Fibroblast of peridontal ligament (primary cell): ENCODE measurements at regions not wholly inside any gene's neighbourhood (a gene's known extent, or its start where the extent isn't known, plus 50 kb on each side); places are given as distances from the start of the nearest gene placed in this dataset.

ENCODE experiments used
- DNase-seq: peaks from one replicate; pipeline ENCODE4 v3.0.0-alpha.2; 2010; ENCODE audit errors: extremely low read depth

DNA sequence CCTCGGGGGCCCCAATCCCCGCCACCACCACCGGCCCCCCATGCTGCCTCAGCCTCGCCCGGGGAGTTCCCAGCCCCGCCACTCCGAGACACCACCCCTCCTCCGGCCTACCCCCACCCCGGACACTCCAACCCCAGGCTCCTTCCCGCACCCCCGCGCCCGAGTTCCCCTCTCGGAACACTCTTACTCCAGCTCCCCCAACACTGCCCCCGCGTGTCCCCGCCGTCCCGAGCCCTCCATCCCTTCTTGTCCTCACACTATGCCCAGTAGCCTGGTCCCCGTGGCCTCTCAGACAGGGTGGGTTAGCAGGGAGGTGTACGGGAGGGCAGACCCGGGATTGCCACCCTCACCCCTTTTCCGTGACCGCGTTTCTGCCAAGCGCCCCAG is 276.1 kb downstream of the BCOR start:
- DNase-seq: no peak

DNA sequence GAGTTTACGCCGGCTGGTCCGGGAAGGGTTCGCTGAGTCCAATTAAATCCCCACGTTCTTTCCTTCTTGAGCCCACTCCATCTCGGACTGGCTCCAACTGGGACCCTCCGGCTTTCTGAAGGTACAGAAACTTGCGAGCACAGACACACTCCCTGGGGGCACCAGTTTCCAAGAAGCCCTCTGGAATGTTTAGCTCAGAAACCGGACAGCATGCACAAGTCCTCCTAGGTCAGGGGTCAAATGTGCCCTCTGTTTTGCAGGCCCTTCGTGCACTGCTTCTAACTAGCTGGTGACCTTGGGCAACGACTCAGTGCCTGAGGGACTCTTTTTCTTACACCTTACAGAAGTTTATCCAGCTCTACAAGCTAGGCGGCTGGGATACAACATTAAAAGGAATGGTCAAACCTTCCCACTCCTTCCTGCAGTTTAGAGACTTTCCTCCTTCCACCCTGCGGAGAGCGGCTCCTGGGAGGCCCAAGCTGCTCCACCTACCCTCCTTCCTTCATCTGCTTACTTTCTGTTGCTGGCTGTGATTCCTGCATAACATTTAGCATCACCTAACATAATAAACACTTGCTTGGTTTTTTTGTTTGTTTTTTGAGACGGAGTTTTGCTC is 275.5 kb downstream of the BCOR start:
- no peak for DNase-seq

DNA sequence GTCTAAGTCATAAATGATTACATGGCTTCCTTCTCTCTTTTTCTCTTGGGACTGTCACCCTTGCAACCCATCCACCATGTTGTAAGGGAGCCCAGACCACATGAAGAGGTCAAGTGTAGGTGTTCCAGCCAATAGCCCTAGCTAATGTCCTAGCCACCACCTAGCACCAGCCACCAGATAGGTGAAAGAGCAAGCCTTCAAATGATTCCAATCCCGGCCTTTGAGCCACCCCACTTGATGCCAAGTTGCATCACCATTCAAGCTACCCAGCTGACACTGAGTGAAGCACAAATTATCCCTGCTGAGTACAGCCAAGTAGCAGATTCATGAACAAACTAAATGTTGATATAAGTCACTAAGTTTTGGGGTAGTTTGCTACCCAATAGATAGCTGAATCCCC is 274.3 kb downstream of the BCOR start:
- no peak for DNase-seq

DNA sequence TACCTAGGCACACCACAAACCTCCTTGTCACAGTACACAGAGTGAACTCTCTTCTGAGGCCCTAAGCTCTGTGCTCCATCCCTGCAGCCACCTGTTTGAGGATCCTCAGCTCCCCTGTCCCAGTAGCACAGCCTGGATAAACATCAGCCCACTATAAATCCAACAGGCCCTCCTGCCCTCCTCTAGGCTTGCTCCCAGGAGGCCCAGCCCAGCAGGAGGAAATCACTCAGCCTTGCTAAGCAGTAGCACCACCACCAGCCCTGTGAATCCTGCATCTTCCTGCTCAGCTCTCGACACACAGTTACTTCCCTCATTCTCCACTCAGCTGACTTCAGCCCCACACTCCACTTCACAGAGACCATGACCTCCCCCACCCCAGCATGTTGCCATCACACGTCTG is 273.9 kb downstream of the BCOR start:
- no peak for DNase-seq

DNA sequence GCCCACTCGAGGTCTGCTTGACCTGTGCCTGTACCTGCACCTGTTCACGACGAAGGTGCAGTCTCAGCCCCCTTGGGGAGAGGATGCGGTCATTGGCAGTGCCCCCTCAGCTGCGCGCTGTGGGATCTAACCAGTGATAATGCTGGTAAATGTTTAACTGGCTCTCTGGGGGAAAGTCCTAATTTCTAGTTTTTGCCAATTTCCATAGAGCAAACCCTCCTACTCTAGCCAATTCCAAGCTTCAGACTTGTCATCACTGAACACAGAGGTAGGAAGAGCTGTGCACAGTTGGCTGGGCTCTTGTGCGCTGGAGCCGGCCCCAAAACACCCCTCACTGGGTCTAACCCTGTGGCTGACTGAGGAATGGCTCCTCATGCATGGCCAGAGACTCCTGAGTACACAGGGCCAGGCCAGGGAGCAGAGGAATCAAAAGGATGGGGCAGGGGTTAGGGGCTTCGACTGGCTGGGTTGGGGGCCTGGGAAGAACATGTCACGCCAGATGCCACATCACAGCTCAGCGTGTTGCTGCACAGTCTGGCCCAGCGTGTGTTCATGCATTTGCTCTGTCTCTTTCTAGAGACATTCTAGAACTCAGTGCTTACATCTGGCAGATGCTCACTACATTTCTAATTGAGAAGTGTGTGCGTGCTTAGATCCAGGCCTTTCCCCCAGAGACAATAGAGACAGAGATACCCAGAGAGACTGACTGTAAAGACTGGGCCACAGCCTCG is 270.8 kb downstream of the BCOR start:
- no peak for DNase-seq

DNA sequence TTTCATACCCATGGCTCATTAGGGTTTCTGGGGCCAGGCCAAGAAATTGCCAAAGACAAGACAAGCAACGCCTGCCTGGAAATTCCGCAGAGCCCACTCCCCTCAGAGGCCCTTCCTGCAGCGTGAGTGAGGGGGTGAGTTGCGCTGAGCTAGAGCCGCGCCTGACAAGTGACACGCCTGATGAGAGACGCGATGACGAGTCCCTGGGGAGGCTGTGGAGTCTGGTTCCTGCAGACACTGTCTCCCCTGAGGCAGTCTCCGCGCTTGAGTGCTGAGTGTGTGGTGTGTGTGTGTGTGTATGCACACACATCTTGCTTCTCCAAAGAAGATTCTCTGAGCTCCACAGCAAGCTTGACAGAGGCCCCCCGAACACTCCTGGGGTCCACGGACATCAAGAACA is 269.8 kb downstream of the BCOR start:
- DNase-seq: no peak

DNA sequence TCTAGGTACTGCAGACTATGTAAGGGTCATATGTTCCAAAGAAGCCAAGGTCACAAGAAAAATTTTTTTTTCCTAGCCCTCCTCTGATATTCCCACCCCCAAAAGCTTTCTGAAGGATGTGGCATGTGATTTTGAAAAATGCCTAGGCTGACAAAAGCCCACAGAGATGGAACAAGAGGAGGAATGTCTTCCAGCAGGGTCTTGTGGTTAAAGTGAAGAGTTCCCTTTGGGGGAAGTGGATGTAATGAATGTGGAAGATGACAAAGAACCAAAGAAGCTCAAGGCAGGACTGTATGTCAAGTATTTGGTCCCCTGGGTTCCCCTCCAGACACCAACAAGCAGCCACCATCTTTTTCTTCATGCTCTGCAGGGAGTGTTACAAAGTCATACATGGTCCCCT is 268.8 kb downstream of the BCOR start:
- DNase-seq: no peak

DNA sequence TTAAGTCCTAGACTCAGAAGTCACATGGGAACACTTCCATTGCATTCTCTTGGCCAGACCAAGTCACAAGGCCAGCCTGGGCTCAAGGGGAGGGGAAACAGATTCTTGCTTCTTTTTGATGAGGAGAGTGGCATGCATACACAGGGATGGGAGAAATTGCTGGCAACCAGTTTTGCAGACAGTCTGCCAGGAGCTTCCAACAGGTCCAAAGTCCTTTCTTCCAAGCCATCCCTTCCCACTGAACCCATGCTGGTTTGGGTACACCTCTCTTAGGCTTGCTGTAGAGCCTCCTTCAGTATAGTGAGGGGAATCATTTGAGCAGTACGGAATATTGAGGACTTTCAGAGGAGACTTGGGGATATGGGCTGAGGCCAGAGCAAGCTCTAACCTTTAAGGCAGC is 267.8 kb downstream of the BCOR start:
- no peak for DNase-seq

DNA sequence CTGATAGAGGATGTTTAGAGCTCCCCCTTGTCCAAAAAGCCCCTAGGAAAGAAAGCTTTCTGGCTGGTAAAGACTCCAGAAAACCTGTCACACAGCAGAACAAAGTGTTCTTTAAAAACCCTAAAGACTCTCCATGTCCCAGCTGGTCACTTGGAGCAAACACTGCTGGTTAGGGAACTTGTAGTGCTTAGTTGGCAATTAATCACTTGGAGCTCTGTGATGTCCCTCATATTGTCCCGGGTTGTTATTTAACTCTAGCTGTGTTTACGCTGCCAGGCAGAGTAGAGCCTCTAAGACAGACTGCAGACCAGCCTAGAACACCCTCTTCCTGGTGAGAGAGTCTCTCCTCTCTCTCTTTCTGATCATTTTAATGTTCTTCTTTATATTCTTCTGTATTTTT is 267.3 kb downstream of the BCOR start:
- no peak for DNase-seq

DNA sequence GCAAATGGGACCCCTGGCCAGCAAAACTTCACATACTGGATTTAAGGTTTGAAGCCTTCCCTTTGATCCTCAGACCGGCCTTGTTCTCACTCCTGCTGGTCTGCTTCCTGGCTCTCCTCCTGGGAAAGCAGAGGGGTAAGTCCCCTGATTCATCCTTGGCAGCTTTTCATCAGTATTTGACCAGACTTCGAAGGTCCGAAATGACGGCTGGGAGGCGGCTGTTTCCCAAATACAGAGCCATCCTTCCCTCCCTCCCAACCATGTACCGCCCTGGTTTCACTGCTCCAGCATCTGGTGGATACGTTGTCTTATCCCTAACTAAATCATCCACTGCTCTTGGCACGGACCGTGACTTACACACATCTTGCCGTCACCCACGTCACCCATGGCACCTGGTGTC is 265.5 kb downstream of the BCOR start:
- no peak for DNase-seq

DNA sequence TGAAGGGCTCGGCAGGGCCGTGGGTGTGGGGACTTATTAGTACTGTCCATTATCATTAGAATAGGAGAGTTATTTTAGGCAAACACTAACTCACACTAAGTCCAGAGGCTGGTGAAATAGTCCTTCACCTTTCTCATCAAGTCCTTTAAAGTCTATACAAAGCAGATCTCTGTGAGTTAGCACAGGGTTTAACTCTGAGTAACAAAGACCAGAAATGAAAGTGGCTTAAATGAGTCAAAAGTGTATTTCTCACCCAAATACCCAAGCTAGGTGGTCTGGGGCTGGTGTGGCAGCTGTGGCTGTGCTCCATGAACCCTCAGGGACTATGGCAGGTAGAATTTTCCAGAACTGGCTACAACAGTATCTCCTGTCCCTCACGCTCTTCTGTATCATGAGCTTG is 263.2 kb downstream of the BCOR start:
- DNase-seq: no peak

DNA sequence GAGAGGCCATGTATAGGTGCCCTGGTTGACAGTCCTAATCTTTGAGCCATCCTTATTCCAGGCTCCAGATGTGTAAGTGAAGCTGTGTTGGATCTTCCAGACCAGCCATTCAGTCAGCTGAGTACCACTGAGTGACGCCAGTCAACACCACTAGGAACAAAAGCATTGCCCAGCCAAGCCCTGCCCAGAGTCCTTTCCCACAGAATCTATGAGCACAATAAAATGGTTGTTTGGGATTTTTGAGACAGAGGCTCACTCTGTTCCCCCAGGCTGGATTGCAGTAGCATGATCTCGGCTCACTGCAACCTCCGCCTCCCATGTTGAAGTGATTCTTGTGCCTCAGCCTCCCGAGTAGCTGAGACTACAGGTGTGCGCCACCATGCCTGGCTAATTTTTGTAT is 262.5 kb downstream of the BCOR start:
- DNase-seq: no peak

DNA sequence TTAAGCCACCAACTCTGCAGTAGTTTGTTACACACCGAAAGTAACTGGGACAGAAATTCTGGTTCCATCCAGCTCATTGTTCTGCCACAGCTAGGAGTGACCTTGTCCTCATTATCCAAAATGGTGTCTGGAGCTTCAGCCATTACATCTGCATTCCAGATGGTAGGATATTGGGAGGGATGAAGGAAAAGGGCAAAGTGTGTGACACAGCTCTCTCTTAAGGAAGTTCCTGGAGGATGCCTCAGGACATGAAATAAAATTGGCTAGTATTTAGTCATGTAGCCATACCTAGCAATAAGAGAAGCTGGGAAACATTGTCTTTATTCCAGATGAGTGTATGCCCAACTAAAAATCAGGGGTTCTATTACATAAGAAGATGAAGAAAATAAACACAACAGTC is 262.0 kb downstream of the BCOR start:
- DNase-seq: no peak

DNA sequence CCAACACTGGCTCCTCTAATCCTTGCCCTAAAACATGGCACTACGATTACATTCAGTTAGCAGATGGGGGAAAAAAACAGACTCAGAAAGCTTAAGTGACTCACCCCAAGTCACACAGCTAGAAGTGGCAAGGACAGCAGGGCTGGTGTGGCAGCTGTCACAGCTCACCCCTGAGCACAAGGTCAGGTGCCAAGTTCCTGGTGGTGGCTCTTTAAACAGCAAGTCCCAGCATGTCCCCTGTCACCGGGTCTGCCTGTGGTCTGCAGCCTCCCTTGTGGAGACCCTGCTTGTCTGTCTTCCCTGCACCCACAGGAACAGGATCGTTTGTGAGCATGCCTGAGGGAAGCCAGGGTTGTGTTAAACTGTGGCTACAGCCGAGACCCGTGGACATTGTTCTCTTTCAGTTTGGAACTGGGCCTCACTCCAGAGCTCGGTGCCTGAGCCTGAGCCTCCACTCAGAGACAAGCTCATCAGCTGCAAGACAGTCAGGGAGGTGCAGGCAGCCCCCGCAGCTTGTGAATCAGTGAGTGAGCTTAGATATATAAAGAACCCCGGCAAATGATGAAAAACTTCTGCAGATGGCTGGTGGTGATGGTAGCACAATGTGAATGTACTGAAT is 260.8 kb downstream of the BCOR start:
- DNase-seq: no peak

DNA sequence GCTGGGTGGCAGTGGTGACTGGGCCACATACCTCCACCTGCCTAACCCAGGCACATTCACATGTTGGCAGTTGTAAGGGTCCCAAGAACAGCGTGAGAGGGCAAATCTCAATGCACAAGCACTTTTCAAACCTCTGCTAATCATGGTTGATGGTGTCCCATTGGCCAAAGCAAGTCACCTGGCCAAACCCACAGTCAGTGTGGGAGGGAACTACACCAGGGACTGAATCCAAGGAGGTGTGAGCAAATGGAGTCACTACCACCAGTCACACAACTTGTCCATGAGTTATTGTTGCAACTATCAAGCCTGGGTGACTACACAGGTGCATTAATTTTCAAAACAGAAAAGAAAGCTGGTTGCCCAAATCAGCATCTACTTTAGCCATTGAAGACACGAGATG is 260.1 kb downstream of the BCOR start:
- DNase-seq: no peak

DNA sequence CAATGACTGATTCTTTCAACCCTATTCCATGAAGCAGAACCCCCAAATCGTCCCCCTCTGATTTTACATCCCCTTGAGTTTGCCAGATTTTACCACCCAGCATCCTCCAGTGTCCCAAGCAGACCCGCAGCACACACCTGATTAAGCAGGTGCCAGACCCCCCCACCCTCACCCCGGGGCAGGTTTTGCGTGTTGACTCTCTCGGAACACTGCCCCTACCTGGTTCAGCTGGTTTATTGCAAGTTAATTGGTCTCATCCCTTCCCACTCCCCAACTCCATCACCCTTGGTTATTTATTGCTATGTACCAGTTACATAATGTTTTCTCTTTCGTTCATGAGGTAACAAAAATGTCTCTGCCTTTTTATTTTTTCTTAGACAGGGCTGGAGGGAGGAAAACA is 258.4 kb downstream of the BCOR start:
- no peak for DNase-seq

DNA sequence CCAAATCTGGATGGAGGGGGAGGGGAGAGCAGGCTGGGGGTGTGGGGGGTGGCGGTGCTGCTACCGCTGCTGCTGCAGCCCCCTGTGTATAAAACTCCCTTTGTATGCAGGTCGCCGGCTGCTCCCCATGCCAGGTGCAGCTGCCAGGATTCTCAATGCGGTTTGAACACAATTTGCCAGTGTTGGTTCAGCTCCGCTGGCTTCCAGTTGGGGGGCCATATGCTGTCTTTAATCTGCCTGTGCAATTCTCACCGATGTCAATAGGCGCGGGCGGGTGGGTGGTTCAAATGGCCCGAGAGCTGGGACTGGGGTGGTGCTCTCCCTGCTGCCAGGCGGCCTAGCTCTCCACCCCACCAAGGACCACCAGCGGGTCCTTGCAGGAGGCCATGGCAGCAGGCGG is 257.6 kb downstream of the BCOR start:
- DNase-seq: no peak

DNA sequence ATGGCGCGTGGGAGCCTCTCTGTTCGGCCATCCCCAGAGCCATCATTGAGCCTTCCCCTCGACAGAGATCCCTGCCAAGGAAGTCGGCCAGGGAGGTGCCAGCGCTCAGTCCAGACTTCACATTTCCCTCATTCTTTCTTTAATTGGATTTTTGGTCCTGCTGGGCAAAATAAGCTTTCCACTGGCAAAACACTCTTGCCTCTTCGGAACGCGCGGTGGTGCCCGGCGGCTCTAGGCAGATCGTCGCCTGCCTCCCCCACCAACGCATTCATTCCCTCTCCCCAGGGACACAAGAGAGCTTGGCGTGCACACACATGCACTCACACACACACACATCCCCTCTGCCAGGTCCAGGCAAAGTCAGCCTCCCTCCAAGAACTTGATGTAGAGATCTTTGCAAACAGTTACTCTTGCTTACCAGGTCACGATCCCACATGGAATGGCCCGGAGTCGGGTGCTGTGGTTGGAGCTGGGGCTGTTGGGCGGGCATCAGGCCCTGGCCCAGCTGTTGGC is 257.1 kb downstream of the BCOR start:
- no peak for DNase-seq

DNA sequence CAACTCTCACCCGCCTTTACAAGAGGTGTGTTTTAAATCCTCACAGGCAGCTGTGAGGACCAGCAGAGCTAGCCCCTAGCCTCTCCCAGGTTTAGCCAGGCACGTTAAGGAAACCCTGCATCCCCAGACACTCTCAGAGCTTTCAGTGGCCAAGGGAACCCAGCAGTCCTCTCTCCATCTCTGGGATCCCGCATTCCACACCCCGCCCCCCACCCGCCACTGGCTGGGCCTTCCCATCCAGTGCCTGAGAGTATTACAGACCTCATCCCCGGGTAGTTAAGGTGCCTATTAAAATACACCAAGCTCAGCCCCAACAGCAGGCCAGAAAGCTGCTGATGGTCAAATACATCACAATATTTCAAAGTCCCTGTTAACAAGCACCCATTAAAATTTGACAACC is 256.2 kb downstream of the BCOR start:
- DNase-seq: no peak

DNA sequence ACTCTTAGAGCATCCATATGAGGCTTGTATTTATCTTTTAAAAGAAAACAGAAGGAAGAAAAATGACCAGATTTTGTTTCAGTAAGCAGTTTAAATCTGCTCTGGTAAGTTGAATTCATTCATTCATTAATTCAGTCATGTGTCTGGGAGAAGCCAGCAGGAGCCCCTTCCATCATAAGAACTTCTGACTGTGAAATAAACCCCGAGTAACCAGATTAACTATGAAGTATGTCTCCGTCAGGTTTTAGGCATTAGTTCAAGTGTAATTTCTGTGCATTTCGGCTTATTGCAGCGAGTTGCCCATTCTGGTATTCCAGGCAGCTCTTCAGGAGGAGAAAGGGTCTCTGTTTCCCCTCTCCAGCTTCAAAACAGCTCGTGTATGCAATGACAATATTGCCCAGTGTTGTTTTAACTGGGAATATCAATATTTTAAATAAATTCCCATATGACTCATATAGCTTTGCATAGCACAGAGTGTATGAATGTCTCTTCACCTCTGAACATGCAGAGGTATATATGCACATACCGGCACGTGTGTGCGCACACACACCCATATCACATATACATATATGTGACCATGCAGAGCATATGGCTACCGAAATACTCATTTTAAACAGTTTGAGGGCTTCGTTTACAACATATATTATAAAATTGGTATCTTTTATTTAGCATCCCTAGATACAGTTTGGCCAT is 255.3 kb downstream of the BCOR start:
- no peak for DNase-seq

DNA sequence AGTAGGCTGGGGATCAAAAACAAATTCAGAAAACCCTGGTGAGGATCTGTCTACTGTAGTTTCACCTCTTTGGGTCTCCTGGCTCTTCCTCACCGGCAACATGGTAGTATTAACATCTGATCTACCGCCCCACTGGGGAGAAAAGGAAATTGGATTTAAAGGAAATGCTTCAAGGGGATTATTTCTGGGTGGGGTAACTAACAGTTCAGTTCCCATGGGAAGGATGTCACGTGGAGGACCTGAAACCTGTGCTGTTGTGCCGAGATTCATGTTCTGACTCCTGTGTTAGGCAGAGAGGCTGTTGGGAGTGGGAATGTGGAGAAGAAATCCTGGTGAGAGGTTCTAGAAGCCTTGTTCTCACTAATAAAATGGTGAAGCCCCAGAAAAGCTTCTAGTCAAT is 254.4 kb downstream of the BCOR start:
- no peak for DNase-seq

DNA sequence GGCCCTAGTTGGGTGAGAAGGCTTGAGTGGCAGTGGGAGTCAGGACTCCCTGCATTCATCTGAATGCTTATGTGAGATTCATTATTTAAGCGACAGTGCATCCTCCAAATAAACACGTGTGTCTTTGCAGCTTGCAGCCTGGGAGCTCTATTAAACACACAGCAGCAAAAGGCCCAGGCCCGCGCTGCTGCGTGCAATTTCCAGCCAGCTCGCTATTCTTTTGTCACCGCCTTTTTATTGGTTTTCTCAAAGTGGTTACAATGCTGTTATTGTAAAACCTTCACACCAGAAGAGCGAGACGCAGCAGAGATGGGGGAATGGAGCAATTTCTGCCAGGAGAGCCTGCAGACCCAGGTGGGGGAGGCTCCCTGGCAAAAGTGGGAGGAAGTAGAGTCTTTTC is 252.5 kb downstream of the BCOR start:
- no peak for DNase-seq

DNA sequence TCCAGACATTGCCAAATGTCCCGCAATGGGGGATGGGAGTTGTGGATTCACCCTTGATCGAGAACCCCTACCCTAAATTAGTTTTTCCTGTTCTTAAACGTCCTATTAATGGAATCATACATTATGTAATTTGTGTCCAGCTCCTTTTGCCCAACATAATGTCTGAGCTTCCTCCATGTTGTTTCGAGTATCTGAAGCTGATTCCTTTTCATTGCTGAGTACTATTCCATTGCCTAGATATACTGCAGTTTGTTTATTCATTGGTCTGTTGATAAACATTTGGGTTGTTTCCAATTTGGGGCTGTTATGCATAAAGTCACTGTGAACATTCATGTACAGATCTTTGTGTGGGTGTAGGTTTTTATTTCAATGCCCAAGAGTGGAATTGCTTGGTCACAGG is 251.3 kb downstream of the BCOR start:
- DNase-seq: no peak
